ENCODE measurements at regions not wholly inside any gene's neighbourhood (a gene's known extent, or its start where the extent isn't known, plus 50 kb on each side); places are given as distances from the start of the nearest gene placed in this dataset.

DNA sequence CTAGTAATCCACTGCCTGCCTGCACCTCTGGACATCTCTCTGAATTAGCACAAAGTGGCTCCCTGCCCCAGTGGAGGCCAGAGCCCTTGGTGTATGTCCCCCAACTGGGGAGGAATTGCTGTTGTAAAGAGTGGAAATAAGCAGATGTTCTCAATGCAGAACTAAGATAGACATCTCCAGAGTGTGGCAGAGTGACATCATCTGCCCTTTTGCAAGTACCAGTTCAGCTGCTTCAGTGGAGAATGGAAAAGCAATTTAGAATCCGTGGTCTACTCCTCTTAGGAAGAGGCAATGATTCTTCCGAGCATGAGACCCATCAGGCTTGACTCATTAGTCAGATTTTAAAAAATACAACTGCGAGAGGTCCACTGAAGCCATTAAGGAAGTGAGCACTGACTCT lies 1512.0 kb upstream of the GOT2 start:
- TF ChIP-seq CTCF (IDR thresholded peaks at IDR 0.05) (no peak), POLR2A (IDR thresholded peaks at IDR 0.05) (no peak)
